Sciatic nerve (tissue), 2 donors: ENCODE measurements at regions not wholly inside any gene's neighbourhood (a gene's known extent, or its start where the extent isn't known, plus 50 kb on each side); places are given as distances from the start of the nearest gene placed in this dataset.
"Not testable (repeated sequence)": the region's sequence is repeated elsewhere in the genome, so short reads cannot be mapped to it uniquely, and the experiment has no call there.

ENCODE experiments used
- ATAC-seq: fragments of 200-7000 bp; cut with Tn5 transposase; one replicate; pipeline ENCODE4 v1.9.1; 2020; ENCODE audit warnings: mild to moderate bottlenecking, moderate library complexity
- DNase-seq: peaks from one replicate; pipeline ENCODE4 v3.0.0-alpha.2; 2020; ENCODE audit warnings: low spot score
- intact Hi-C: fragments of 100-400 bp; cut with DNase I; formaldehyde crosslinking; loops from one replicate; pipeline ENCODE4 v1.14.2; 2022
- donor health status: DM: no; HTN: no; CAD: no.
- donor health status: DM: no; HTN: no; CAD: no.

DNA sequence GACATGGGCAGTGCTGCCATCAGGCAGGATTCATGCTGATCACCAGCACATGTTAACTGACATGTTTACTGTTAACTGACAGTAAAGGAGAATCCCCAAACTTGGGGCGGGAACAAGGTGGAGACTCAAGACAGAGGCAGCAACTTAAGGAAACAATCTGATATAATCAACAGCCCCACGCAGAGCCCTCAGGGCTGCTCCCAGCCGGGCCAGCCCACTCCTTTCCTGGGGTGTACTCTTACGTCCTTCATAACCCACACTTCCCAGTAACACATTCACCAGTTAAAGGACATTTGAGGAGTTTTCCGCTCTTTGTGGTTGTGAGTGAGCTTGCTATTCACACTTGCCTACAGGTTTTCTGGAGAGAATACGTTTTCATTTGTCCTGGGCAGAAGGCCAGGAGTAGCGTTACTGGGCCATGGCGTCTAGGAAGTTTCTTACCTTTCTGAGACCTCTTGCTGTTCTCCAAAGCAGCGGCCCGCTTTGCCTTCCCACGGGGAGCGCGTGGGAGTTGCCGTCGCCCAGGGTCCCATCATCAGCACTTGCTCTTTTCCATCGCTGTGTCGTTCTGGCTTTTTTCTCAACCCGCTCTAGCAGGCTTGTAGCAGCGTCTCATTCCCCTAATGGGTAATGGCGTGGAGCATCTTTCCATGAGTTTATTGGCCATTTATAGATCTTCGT lies 56.4 kb downstream of the FOXF2 start:
- ATAC-seq, result no peak
- no peak for DNase-seq
- intact Hi-C loops, result no loop called here

GRCh38 chr6:1449896-1450295 lies 60.5 kb downstream of the FOXF2 start:
- DNase-seq (no peak), ATAC-seq (no peak)
- intact Hi-C loops, result no loop called here

DNA sequence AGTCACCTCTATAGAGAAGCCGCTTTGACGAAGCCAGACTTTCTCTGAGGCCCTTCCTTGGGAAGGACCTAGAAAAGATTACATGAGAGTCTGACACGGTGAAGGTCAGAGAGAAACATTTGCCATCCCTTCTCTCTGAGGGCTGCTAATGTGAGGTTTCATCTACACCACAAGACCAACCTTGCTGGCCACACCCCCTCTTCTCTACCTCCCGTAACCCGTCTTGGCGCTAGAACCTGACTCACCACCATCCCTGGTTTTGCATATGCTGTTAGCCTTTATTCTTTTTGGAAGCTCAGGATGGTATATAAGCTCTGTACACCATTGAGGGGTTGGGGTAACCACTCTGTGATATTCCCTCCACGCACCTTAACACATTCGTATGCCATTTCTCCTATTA lies 63.6 kb downstream of the FOXF2 start:
- intact Hi-C loops, result no loop called here
- ATAC-seq, result no peak
- no peak for DNase-seq

DNA sequence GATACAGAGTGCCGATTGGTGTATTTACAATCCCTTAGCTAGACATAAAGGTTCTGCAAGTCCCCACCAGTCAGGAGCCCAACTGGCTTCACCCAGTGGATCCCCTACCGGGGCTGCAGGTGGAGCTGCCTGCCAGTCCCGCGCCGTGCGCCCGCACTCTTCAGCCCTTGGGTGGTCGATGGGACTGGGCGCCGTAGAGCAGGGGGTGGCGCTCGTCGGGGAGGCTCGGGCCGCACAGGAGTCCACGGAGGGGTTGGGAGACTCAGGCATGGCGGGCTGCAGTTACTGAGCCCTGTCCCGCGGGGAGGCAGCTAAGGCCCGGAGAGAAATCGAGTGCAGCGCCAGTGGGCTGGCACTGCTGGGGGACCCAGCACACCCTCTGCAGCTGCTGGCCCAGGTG lies 67.4 kb downstream of the FOXF2 start:
- intact Hi-C loops, DNase-seq, ATAC-seq: not testable (repeated sequence)

- intact Hi-C loops, result no loop called here
- DNase-seq (no peak), ATAC-seq (no peak)
Measured at GRCh38 chr6:1461207-1461606, 71.8 kb downstream of the FOXF2 start.

GRCh38 chr6:1461736-1462135 lies 72.4 kb downstream of the FOXF2 start:
- intact Hi-C loops, result no loop called here

DNA sequence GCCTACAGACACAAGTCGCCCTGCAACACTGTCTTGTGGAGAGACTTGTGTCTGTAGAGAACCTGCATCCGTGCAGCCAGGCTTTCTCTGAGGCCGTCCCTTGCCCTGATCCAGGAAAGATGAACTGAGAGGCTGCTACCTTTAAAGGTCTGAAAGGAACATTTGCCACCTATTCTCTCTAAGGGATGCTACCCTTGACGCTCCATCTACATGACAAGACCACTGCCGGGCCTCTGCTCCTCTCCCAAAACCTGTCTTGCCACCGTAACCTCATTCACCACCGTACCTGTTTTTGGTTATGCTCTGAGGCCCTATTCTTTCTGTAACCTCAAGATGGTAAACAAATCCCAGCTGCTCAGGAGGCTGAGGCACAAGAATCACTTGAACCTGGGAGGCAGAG lies 73.9 kb downstream of the FOXF2 start:
- intact Hi-C loops, result no loop called here
- ATAC-seq, result no peak
- DNase-seq, result no peak

More at GRCh38 chr6:1461736-1462135, 72.4 kb downstream of the FOXF2 start:
- DNase-seq (no peak), ATAC-seq (no peak)

- DNase-seq, result no peak
- intact Hi-C loops, result no loop called here
- no peak for ATAC-seq
Measured at GRCh38 chr6:1463751-1464426, 74.5 kb downstream of the FOXF2 start.

DNA sequence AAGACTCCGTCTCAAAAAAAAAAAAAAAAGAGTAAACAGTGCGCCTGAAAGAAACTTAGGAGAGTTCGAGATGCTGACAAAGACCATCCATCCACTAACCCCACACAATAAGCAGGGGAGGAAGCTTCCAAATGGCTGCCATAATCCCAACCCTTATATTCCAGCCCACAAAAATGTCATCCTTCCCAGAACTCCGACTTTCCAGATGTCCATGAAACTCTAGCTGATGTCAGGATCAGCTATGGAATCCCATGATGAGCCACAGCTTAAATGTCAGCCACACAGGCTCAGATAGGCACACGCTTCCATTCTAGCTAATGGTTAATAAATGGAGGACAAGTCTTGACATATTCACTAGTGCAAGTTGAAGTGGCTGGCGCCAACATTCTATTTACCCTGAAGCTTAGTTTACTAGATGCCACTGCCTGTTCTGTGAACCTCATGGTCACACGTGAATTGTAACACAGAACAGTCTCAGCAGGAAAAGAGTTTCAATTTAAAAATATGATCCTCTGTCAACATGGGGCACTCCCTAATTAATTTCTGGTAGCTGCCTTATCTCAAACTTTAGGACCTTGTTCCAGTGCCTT lies 75.5 kb downstream of the FOXF2 start:
- ATAC-seq (no peak), DNase-seq (no peak)
- intact Hi-C loops, result no loop called here

GRCh38 chr6:1468126-1468525 lies 78.8 kb downstream of the FOXF2 start:
- no peak for DNase-seq
- ATAC-seq, result no peak
- intact Hi-C loops, result no loop called here

- ATAC-seq (no peak), DNase-seq (no peak)
- intact Hi-C loops, result no loop called here
Measured at GRCh38 chr6:1470040-1470439, 80.7 kb downstream of the FOXF2 start.

- intact Hi-C loops, result no loop called here
- DNase-seq (no peak), ATAC-seq (no peak)
Measured at GRCh38 chr6:1472643-1473042, 83.3 kb downstream of the FOXF2 start.

DNA sequence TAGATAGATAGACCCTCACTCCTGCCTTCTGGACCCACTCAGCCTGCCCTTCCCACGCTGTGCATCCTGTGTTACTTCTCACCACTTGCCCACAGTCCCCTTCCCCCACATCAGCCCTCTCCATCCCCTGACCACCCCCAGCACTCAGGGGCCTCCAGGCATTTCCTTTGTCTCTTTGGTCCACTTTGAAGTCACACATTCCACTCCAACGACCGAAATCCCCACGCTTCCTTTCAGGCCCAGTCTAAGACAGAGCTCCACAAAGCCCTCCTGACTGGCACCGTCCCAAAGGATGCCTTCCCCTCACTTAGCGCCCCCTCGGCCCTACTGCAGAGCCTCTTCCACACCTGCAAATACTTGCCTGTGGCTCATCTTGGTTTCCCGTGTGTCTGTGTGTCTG lies 83.8 kb downstream of the FOXF2 start:
- intact Hi-C loops, result no loop called here
- no peak for DNase-seq
- no peak for ATAC-seq

DNA sequence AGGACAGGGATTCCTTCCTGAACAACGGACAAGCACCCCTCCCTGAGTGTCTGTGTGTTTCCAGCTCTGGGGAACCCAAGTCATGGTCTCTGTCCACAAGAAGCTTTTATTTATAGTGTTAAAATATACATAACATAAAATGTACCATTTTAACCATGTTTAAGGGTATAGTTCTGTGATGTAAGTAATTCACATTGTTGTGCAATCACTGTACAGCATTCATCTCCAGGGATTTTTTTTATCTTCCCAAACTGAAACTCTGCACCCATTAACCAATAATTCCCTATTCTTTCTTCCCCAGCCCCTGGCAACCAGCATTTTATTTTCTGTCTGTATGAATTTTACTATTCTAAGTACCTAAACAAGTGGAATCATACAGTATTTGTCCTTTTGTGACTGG lies 84.2 kb downstream of the FOXF2 start:
- DNase-seq, result no peak
- intact Hi-C loops, result no loop called here

GRCh38 chr6:1474205-1474604 lies 84.8 kb downstream of the FOXF2 start:
- DNase-seq (no peak), ATAC-seq (no peak)
- intact Hi-C loops, result no loop called here

More for the DNA sequence above, 84.2 kb downstream of the FOXF2 start:
- ATAC-seq, result no peak

- DNase-seq (no peak), ATAC-seq (no peak)
- intact Hi-C loops, result no loop called here
Measured at GRCh38 chr6:1475174-1475573, 85.8 kb downstream of the FOXF2 start.

DNA sequence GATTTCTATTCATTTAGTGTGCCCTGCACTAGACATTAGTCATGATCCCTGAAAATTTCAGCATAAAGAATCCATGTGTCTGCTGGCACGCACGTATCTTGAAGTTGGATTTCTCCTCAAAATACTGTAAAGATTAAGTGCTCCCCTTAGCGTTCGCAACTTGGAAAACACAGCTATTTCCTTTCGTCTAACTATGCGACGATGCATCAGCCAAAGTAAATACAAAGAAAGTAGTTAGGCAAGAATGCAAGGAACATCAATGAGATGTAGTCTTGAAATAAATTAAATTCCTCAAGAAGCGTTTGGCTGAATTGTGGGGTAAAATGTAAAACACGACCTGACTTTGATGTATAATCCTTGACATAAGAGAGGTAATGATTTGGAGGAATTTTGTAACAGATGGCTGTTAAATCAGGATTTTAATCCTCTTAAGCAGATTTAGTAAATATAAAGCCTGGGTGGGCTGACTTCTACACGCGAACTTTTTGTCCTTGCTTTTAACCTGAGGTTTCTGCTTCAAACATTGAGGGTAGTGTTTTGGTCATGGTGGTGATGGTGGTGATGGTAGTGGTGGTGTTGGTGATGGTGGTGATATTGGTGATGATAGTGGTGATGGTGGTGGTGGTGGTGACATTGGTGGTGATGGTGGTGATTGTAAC lies 88.2 kb downstream of the FOXF2 start:
- intact Hi-C loops, result no loop called here
- ATAC-seq (no peak), DNase-seq (no peak)

DNA sequence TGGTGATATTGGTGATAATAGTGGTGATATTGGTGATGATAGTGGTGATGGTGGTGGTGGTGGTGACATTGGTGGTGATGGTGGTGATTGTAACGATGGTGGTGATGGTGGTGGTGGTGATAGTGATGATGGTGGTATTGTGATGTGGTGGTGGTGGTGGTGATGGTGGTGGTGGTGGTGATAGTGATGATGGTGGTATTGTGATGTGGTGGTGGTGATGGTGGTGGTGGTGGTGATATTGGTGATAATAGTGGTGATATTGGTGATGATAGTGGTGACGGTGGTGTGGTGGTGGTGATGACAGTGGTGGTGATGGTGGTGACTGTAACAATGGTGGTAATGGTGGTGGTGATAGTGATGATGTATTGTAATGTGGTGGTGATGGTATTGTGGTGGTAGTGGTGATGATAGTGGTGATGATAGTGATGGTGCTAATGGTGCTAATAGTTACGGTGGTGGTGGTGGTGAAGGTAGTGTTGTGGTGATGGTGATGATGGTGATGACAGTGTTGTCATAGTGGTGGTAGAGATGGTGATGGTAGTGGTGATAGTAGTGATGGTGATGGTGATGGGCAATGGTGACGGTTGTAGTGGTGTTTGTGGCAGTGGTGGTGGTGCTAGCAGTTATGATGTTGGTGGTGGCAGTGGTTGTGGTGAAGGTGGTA lies 88.9 kb downstream of the FOXF2 start:
- intact Hi-C loops, ATAC-seq, DNase-seq: not testable (repeated sequence)

- intact Hi-C loops, result no loop called here
- peak; percentile 82 for ATAC-seq
- DNase-seq, result no peak
Measured at GRCh38 chr6:1479095-1479494, 89.7 kb downstream of the FOXF2 start.
